HPDE6-E6E7 (cell line): ENCODE measurements at regions not wholly inside any gene's neighbourhood (a gene's known extent, or its start where the extent isn't known, plus 50 kb on each side); places are given as distances from the start of the nearest gene placed in this dataset.

Experiments
- DNase-seq: peaks from one replicate; pipeline ENCODE4 v3.0.0; 2011; ENCODE audit warnings: missing footprints; ENCODE audit errors: extremely low spot score

- no peak for DNase-seq
Observed at GRCh38 chrX:57848857-57849256, 61.4 kb downstream of the ZXDA start.

DNA sequence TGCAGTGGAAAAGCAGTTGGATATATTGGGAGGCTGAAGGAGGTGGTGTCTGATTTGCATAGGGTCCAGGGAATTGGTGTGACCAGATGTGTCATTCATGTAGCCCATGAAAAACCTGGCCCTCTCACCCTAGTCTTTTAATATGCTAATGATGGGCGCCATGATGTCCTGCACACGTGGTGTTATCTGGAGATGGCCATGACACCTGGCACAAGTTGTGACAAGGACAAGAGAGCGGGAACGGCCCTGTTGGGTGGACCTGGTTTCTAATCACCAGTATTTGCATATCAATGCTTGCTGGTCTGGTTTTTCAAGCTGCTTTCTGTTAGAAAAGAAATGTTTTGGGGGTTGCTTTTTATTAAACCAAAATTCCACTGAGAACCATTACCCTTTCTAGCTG is 87.4 kb downstream of the ZXDA start:
- no peak for DNase-seq

DNA sequence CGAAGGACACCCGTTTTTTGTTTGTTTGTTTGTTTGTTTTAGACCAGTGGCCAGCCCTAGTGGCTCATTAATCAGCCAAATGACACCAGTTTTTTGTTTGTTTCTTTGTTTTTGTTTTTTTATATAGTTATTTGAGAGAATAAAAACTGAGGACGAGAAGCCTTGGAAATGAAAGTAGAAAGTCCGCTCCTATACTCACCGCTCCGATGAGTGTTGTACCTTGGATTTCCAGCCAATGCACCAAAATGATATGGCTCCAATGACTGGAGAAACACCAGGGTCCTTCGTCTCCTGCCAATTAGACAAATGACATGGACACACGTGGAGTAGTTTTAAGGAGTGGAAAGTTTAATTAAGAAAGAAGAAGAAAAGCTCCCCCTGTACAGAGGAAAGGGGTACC is 87.9 kb downstream of the ZXDA start:
- DNase-seq = no peak

GRCh38 chrX:57821703-57822387 is 88.4 kb downstream of the ZXDA start:
- peak; percentile 10 for DNase-seq

DNA sequence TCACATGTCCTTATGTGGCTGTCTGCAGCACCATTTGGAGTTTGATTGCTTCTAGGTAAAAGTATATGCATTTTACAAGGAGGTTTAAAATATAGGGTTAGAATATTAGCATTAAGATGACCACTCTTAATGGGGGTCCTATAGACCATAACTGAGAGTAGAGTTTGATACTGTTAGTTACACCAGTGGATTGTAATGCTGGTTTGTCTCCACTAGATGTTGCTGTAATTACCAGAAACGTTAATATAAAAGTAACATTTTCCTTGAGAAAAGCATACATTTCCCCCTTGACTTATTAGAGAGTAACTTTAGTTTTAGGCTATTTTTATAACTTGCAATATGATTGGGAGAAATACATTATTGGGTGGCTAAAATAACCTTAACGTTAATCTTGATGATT is 93.0 kb downstream of the ZXDA start:
- DNase-seq = no peak

DNA sequence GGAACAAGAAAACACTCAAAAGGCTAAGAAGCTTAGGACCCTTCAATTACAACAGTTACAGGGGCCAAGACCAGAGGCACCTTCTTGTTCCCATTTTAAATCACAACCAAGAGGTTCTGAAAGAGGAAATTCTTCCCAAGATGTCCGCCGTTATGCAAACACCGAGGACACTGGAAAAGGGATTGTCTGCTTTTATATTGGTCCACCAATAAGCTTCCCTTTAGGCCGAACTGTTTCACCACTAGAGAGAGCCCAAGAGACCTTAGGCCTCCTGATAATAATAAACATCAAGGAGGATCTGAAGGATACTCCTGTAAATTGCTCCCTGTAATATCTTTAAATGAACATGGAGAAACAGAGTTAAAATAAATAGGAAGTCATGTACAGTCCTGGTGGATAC is 92.6 kb upstream of the NLRP2B start:
- no peak for DNase-seq

DNA sequence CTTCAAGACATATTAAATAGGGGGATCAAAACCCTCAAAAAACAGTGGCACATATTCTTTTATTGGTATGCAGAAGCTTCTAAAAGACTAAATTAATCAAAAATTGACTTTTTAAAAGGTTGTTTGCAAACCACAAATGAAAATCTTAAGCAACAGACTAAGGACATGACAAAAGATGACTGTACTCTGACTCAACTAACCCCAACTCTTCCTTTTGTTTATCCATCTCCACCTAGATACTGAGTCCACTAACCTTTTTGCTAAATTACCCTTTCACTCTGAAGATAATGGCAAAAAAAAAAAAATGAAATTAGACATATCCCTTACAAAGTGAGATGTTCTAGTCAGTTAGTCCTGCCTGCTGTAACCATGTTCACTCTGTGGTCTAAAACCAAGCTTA is 91.6 kb upstream of the NLRP2B start:
- no peak for DNase-seq

- DNase-seq = no peak
Observed at GRCh38 chrX:57752866-57753265, 72.8 kb upstream of the NLRP2B start.

GRCh38 chrX:57741107-57741506 is 61.0 kb upstream of the NLRP2B start:
- no peak for DNase-seq

DNA sequence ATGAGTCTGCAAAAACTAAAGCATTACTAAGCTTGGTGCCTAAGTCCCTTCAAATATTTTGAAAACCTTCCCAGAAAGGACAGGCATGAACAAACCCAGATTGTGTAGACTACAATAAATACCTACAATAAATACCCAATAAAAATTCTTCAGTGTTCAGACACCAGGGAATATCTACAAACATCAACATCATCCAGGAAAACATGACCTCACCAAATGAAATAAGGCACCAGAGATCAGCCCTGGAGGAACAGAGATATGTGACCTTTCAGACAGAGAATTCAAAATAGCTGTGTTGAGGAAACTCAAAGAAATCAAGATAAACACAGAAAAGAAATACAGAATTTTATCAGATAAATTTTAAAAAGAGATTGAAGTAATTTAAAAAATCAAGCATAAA is 57.8 kb upstream of the NLRP2B start:
- no peak for DNase-seq
